Mesenchymal stem cell (in vitro differentiated cells and primary cell): ENCODE measurements at regions not wholly inside any gene's neighbourhood (a gene's known extent, or its start where the extent isn't known, plus 50 kb on each side); places are given as distances from the start of the nearest gene placed in this dataset.

Source experiments
- DNase-seq: peaks from one replicate; pipeline ENCODE4 v3.0.0-alpha.2; 2013
- H2AFZ ChIP-seq: one replicate; pipeline ENCODE4 v1.6.1; 2013; ENCODE audit warnings: low read depth, mild to moderate bottlenecking, control low read depth, inconsistent platforms, low read length, moderate library complexity
- H2AK5ac ChIP-seq: 2 replicates; pipeline ENCODE4 v1.6.1; 2013; ENCODE audit warnings: low read length, moderate library complexity, mild to moderate bottlenecking, inconsistent platforms; ENCODE audit not compliant: severe bottlenecking
- H2BK120ac ChIP-seq: one replicate; pipeline ENCODE4 v1.6.1; 2013; ENCODE audit warnings: low read depth, mild to moderate bottlenecking, inconsistent platforms, low read length, moderate library complexity
- H2BK12ac ChIP-seq, 2 experiments: one replicate each; pipeline ENCODE4 v1.6.1; 2013; ENCODE audit warnings: inconsistent platforms in 2 of 2, low read length in 2 of 2, mild to moderate bottlenecking in 2 of 2, moderate library complexity in 2 of 2, control low read depth in 1 of 2
- H2BK15ac ChIP-seq: one replicate; pipeline ENCODE4 v1.6.1; 2013; ENCODE audit warnings: mild to moderate bottlenecking, low read depth, inconsistent platforms; ENCODE audit not compliant: poor library complexity, severe bottlenecking
- H2BK5ac ChIP-seq: 2 replicates; pipeline ENCODE4 v1.6.1; 2013; ENCODE audit warnings: low read depth, mild to moderate bottlenecking, low read length, control low read depth, inconsistent platforms; ENCODE audit not compliant: poor library complexity, severe bottlenecking
- H3K14ac ChIP-seq, 2 experiments: one replicate each; pipeline ENCODE4 v1.6.1; 2013; ENCODE audit warnings: inconsistent platforms in 2 of 2, low read length in 2 of 2, control low read depth in 1 of 2, mild to moderate bottlenecking in 1 of 2, moderate library complexity in 1 of 2
- H3K18ac ChIP-seq, 2 experiments: one replicate each; pipeline ENCODE4 v1.6.1; 2013; ENCODE audit warnings: inconsistent platforms in 2 of 2, low read length in 2 of 2, control low read depth in 1 of 2, low read depth in 1 of 2, mild to moderate bottlenecking in 1 of 2
- H3K23ac ChIP-seq, 2 experiments: one replicate each; pipeline ENCODE4 v1.6.1; 2013; ENCODE audit warnings: inconsistent platforms in 2 of 2, low read length in 2 of 2, mild to moderate bottlenecking in 2 of 2, moderate library complexity in 2 of 2, control low read depth in 1 of 2
- H3K27ac ChIP-seq: 2 replicates; pipeline ENCODE4 v1.5.1; 2013; ENCODE audit warnings: mild to moderate bottlenecking, moderate library complexity, low read length, control low read depth, inconsistent platforms; ENCODE audit not compliant: poor library complexity, severe bottlenecking
- H3K27me3 ChIP-seq, 2 experiments: 2 replicates each; pipeline versions ENCODE4 v1.6.1 to v1.7.0; 2013; ENCODE audit warnings: low read length in 2 of 2, mild to moderate bottlenecking in 2 of 2, moderate library complexity in 2 of 2, control low read depth in 1 of 2, inconsistent platforms in 1 of 2; ENCODE audit not compliant: control insufficient read depth in 1 of 2, insufficient read depth in 1 of 2
- H3K36me3 ChIP-seq, 2 experiments: 2 replicates each; pipeline versions ENCODE4 v1.6.1 to v1.7.0; 2013; ENCODE audit warnings: low read length in 2 of 2, control low read depth in 1 of 2, inconsistent platforms in 1 of 2, low read depth in 1 of 2, mild to moderate bottlenecking in 1 of 2; ENCODE audit not compliant: insufficient read depth in 2 of 2, control insufficient read depth in 1 of 2
- H3K4ac ChIP-seq, 2 experiments: one replicate each; pipeline ENCODE4 v1.6.1; 2013; ENCODE audit warnings: inconsistent platforms in 2 of 2, low read length in 2 of 2, mild to moderate bottlenecking in 2 of 2, moderate library complexity in 2 of 2, control low read depth in 1 of 2, low read depth in 1 of 2
- H3K4me1 ChIP-seq: 2 replicates; pipeline ENCODE4 v1.6.1; 2013; ENCODE audit warnings: low read depth, low read length, control low read depth; ENCODE audit not compliant: control insufficient read depth, insufficient read depth
- H3K4me2 ChIP-seq: 2 replicates; pipeline ENCODE4 v1.6.1; 2013; ENCODE audit warnings: low read length, mild to moderate bottlenecking, inconsistent platforms; ENCODE audit not compliant: poor library complexity, severe bottlenecking
- H3K4me3 ChIP-seq, 2 experiments: 2 replicates each; pipeline versions ENCODE4 v1.5.1 to v1.7.0; 2013; ENCODE audit warnings: low read length in 2 of 2, mild to moderate bottlenecking in 2 of 2, control low read depth in 1 of 2, low read depth in 1 of 2; ENCODE audit not compliant: insufficient read depth in 1 of 2
- H3K79me1 ChIP-seq: replicated peaks from 2 replicates; pipeline ENCODE4 v1.6.1; 2013; ENCODE audit warnings: mild to moderate bottlenecking, control low read depth, low read length, inconsistent platforms; ENCODE audit not compliant: poor library complexity, severe bottlenecking
- H3K9ac ChIP-seq: 2 replicates; pipeline ENCODE4 v1.7.0; 2013; ENCODE audit warnings: mild to moderate bottlenecking, low read length, moderate library complexity
- H3K9me3 ChIP-seq: 2 replicates; pipeline ENCODE4 v1.7.0; 2013; ENCODE audit warnings: mild to moderate bottlenecking, low read length; ENCODE audit not compliant: control insufficient read depth
- H4K8ac ChIP-seq: one replicate; pipeline ENCODE4 v1.6.1; 2013; ENCODE audit warnings: inconsistent platforms, mild to moderate bottlenecking, low read length, moderate library complexity
- H4K91ac ChIP-seq: one replicate; pipeline ENCODE4 v1.6.1; 2013; ENCODE audit warnings: mild to moderate bottlenecking, low read length, inconsistent platforms
- WGBS: methylation state at CpG from one replicate; pipeline ENCODE4 v1.1.7; 2013; ENCODE audit warnings: mixed read lengths; 5-methylcytosine and 5-hydroxymethylcytosine counted together

DNA sequence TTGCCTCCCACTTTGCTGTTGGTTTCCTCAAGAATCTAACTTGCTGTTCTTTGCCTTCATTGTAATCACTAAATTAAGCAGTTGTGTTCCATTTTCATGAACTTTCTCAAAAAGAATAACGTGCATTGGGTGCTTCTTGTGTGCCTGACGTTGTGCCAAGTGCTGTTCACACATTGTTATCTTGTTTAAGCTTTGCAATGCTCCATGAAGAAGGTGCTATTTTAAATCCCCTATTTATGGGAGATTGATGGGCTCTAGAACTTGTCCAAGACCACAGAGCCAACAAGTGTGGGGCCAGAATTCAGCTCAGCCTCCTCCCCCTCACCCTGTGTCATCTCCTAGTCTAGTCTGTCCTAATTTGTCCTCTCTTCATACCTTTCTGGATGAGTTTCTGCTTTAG is 199.8 kb downstream of the C1orf94 start:
- no peaks in the 10 kb centered on the region for H3K4me1 ChIP-seq
- H3K9me3 ChIP-seq: no peaks in the 10 kb centered on the region
- H3K23ac ChIP-seq: no peak overlapping the region
- no peak overlapping the region for H3K4me3 ChIP-seq
- no peak overlapping the region for H2BK15ac ChIP-seq
- WGBS: 37% methylated on average over 2 of the region's 2 CpGs
- H3K4ac ChIP-seq: no peak overlapping the region
- no peaks in the 10 kb centered on the region for H3K36me3 ChIP-seq
- no peak overlapping the region for H3K14ac ChIP-seq
- no peak overlapping the region for H2BK120ac ChIP-seq
- peaks cover 0 to 72% of the 10 kb centered on the region in 2 experiments for H3K27me3 ChIP-seq
- no peak overlapping the region for H3K9ac ChIP-seq
- H2BK5ac ChIP-seq: no peak overlapping the region
- H2AK5ac ChIP-seq: no peak overlapping the region
- H2BK12ac ChIP-seq: no peak overlapping the region
- H3K4me2 ChIP-seq: no peak overlapping the region
- H2AFZ ChIP-seq: no peak overlapping the region
- H3K18ac ChIP-seq: no peak overlapping the region
- H4K8ac ChIP-seq: no peak overlapping the region
- DNase-seq: no peak
- H3K27ac ChIP-seq: no peak overlapping the region
- no peaks in the 10 kb centered on the region for H3K79me1 ChIP-seq
- no peak overlapping the region for H4K91ac ChIP-seq

DNA sequence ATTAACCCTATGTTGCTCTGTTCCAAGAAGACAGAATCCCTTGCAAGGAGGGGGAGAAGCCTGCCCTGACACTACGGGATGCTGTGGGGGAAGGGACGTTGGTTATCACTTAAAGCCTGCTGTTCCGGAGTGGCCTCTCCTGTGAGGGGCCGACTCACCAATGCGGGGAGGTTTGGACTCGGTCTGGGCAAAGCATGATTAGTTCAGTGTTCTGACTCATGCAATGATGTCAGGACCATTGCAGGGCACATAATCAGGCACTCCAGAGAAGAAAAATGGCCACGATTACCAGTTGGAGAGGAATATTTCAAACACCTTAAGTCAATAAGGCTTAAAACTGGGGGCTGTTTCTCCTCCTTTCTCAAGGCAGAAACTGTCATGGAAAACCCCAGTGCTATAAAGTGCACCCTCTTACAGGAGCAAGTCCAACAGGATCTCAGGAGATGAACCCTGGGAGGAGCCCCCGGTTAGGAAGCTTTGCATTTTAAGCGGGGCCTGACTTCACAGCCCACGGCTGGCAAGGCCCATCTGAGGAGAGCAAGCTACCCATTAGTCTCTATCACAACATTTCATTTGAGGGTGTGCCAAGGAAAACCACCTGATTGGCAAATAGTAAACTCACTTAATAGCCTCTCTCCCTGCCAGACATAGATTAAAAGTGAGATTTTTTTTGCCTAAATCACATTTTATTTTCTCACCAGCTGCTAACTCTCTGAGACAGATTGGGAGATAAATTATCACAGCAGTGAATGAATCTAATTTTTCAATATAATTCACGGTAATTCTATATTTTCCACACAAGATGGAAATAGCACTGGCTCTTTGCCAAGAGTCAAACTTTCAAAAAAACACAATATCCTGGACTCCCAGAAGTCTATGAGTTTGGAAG is 202.5 kb downstream of the C1orf94 start:
- no peak overlapping the region for H2BK120ac ChIP-seq
- H2AK5ac ChIP-seq: no peak overlapping the region
- no peaks in the 10 kb centered on the region for H3K79me1 ChIP-seq
- H3K4me1 ChIP-seq: no peaks in the 10 kb centered on the region
- 53% methylated on average over 11 of the region's 11 CpGs for WGBS
- H3K14ac ChIP-seq: no peak overlapping the region
- peaks cover 0 to 46% of the 10 kb centered on the region in 2 experiments for H3K27me3 ChIP-seq
- H2BK15ac ChIP-seq: no peak overlapping the region
- no peak overlapping the region for H2BK5ac ChIP-seq
- H3K36me3 ChIP-seq: no peaks in the 10 kb centered on the region
- no peak overlapping the region for H4K91ac ChIP-seq
- no peak overlapping the region for H3K18ac ChIP-seq
- H3K4me2 ChIP-seq: no peak overlapping the region
- no peak for DNase-seq
- no peak overlapping the region for H2BK12ac ChIP-seq
- H2AFZ ChIP-seq: no peak overlapping the region
- no peak overlapping the region for H3K27ac ChIP-seq
- no peak overlapping the region for H3K4me3 ChIP-seq
- no peak overlapping the region for H3K23ac ChIP-seq
- H4K8ac ChIP-seq: no peak overlapping the region
- no peak overlapping the region for H3K4ac ChIP-seq
- H3K9ac ChIP-seq: no peak overlapping the region
- H3K9me3 ChIP-seq: no peaks in the 10 kb centered on the region

DNA sequence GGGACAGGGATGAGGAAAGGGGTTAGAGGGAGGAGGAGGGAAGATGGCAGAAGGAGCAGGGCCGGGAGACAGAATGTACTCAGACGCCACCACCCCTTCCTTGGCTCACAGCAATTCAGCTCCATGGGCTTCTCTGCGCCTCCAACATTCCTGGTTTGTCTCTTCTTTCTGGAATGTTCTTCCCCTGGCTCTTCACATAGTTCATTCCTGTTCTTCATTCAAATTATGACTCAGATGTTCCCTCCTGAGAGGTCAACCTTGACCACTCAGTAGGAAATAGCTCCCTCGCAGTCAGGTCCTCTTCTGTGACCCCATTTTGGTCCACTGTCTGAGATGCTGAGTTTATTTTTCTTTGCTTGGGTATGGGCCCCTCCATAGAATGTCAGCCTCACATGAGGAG is 203.2 kb downstream of the C1orf94 start:
- Histone ChIP-seq H3K27me3 (peaks cover 0 to 39% of the 10 kb centered on the region in 2 experiments), H3K36me3 (no peaks in the 10 kb centered on the region), H3K9me3 (no peaks in the 10 kb centered on the region), H3K4me3 (no peak overlapping the region), H2BK5ac (no peak overlapping the region), H2BK12ac (no peak overlapping the region), H3K18ac (no peak overlapping the region), H4K91ac (no peak overlapping the region), H3K14ac (no peak overlapping the region), H3K4me1 (no peaks in the 10 kb centered on the region), H2AFZ (no peak overlapping the region), H2BK120ac (no peak overlapping the region), H3K27ac (no peak overlapping the region), H2BK15ac (no peak overlapping the region), H2AK5ac (no peak overlapping the region), H3K9ac (no peak overlapping the region), H3K79me1 (no peaks in the 10 kb centered on the region), H3K4me2 (no peak overlapping the region), H3K4ac (no peak overlapping the region), H4K8ac (no peak overlapping the region), H3K23ac (no peak overlapping the region)
- 66% methylated on average over 4 of the region's 4 CpGs for WGBS
- DNase-seq: no peak

DNA sequence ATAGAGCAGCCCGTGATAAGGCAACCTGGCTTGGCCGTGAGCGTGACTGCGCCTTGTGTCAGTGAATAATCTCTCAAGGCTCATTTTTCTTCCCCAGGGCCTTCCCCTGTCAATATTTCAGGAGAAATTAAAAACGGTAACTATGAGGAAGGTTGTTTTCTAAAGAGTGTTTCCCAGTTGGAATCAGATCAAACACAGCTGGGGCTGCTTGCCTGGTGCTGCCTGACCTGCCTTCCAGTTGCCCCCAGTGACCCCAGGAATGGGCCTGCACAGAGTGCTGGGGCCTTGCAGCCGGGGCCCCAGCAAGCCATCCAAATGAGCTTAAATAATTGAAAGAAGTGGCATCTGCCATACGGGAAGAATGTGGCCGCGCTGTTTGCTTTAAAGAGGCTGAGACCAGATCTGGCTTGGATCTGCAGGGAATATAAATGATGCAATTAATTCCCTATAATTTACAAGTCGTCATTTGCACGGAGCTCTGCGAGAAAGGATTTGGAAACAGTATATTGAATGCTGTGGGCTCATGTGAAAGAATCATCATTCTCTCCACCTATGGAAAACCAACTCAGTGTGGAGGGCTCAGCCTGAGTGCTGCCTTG is 203.9 kb downstream of the C1orf94 start:
- H3K9ac ChIP-seq: no peak overlapping the region
- H2BK5ac ChIP-seq: no peak overlapping the region
- no peak overlapping the region for H3K4me2 ChIP-seq
- H3K4me1 ChIP-seq: no peaks in the 10 kb centered on the region
- H3K9me3 ChIP-seq: no peaks in the 10 kb centered on the region
- no peaks in the 10 kb centered on the region for H3K79me1 ChIP-seq
- no peak overlapping the region for H2BK15ac ChIP-seq
- no peak overlapping the region for H3K14ac ChIP-seq
- H3K36me3 ChIP-seq: no peaks in the 10 kb centered on the region
- H4K8ac ChIP-seq: no peak overlapping the region
- no peak overlapping the region for H2AK5ac ChIP-seq
- H3K27ac ChIP-seq: no peak overlapping the region
- peaks cover 0 to 35% of the 10 kb centered on the region in 2 experiments for H3K27me3 ChIP-seq
- no peak overlapping the region for H3K4me3 ChIP-seq
- no peak for DNase-seq
- no peak overlapping the region for H4K91ac ChIP-seq
- H3K23ac ChIP-seq: no peak overlapping the region
- no peak overlapping the region for H3K4ac ChIP-seq
- H3K18ac ChIP-seq: no peak overlapping the region
- 82% methylated on average over 10 of the region's 12 CpGs for WGBS
- H2BK12ac ChIP-seq: no peak overlapping the region
- H2AFZ ChIP-seq: no peak overlapping the region
- H2BK120ac ChIP-seq: no peak overlapping the region
